Peyer's patch (tissue), 4 donors: ENCODE measurements at regions not wholly inside any gene's neighbourhood (a gene's known extent, or its start where the extent isn't known, plus 50 kb on each side); places are given as distances from the start of the nearest gene placed in this dataset.
"Not testable (repeated sequence)": the region's sequence is repeated elsewhere in the genome, so short reads cannot be mapped to it uniquely, and the experiment has no call there.

Experiments
- DNase-seq, 3 donors: peaks; one replicate each; pipeline ENCODE4 v3.0.0-alpha.2; 2017 to 2019
- H3K27ac ChIP-seq, 4 donors: fragments of 200-600 bp; sonication (generic); one replicate each; pipeline ENCODE4 v1.5.1; 2016 to 2019
- H3K27me3 ChIP-seq, 2 donors: fragments of 200-600 bp; sonication (generic); one replicate each; pipeline ENCODE4 v1.5.1; 2019
- H3K36me3 ChIP-seq, 3 donors: fragments of 200-600 bp; sonication (generic); one replicate each; pipeline ENCODE4 v1.5.1; 2016 to 2019
- H3K4me1 ChIP-seq, 4 donors: fragments of 200-600 bp; sonication (generic); one replicate each; pipeline ENCODE4 v1.5.1; 2016 to 2019
- H3K4me3 ChIP-seq, 4 donors: fragments of 200-600 bp; sonication (generic); 1 replicate in 3 of 4; 2 replicates in 1 of 4; pipeline ENCODE4 v1.5.1; 2016 to 2019; ENCODE audit warnings: mild to moderate bottlenecking in 1 of 4
- H3K9me3 ChIP-seq, 4 donors: fragments of 200-600 bp; sonication (generic); one replicate each; pipeline ENCODE4 v1.5.1; 2016 to 2019; ENCODE audit warnings: mild to moderate bottlenecking in 1 of 4
- POLR2A ChIP-seq, 2 donors: fragments of 450-650 bp; IDR thresholded peaks; one replicate each; pipeline ENCODE4 v1.5.1; 2017; ENCODE audit warnings: antibody characterized with exemption in 2 of 2, mild to moderate bottlenecking in 2 of 2, moderate library complexity in 2 of 2
- TF ChIP-seq, protein P1 (sequence below), 6 experiments: fragments of 450-650 bp in 4 of 6; fragments of 200-600 bp in 2 of 6; sonication (generic) in 1 of 6; IDR thresholded peaks; one replicate each; pipeline ENCODE4 v1.5.1; 2017 to 2019; ENCODE audit warnings: antibody characterized with exemption in 6 of 6, mild to moderate bottlenecking in 3 of 6, moderate library complexity in 1 of 6

DNA sequence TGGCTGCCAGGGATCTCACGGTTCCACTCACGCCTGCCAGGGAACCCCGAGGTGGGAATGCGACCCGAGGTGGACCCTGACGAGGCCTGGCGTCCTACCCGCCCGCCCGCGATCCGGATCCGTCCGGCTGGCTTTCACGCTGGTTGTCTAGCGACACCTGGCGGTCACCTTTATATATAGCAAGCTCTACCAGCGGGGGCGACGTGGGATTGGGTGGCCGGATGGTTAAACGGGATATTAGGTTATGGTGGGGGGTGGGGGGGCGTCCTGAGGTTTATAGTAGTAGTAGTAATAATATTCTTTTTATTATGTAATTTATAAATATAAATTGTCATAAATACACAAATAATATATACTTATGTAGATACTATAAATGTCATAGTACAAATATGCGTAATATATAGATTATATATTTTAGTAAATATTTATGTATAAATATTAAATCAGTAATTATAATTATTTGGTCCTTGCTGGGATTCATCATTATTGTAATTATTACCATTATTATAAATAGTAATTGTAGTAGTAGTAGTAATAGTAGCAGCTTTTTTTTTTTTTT is 136.9 kb downstream of the KCNJ12 start:
- TF ChIP-seq, protein P1, sequence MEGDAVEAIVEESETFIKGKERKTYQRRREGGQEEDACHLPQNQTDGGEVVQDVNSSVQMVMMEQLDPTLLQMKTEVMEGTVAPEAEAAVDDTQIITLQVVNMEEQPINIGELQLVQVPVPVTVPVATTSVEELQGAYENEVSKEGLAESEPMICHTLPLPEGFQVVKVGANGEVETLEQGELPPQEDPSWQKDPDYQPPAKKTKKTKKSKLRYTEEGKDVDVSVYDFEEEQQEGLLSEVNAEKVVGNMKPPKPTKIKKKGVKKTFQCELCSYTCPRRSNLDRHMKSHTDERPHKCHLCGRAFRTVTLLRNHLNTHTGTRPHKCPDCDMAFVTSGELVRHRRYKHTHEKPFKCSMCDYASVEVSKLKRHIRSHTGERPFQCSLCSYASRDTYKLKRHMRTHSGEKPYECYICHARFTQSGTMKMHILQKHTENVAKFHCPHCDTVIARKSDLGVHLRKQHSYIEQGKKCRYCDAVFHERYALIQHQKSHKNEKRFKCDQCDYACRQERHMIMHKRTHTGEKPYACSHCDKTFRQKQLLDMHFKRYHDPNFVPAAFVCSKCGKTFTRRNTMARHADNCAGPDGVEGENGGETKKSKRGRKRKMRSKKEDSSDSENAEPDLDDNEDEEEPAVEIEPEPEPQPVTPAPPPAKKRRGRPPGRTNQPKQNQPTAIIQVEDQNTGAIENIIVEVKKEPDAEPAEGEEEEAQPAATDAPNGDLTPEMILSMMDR (IDR thresholded peaks at IDR 0.05) = peak; percentile 51 to 93 (median 70)
- TF ChIP-seq POLR2A (IDR thresholded peaks at IDR 0.05) = no peak
- peak; percentile 72 to 85 (median 78) for DNase-seq
- peaks cover 0 to 6% (median 4%) of the 10 kb centered on the region in 4 donors for H3K4me1 ChIP-seq
- no peaks in the 10 kb centered on the region for H3K27me3 ChIP-seq
- H3K4me3 ChIP-seq = peak overlapping the region in 1 of 4 donors; percentile 34
- no peaks in the 10 kb centered on the region for H3K36me3 ChIP-seq
- H3K27ac ChIP-seq = no peak overlapping the region
- no peaks in the 10 kb centered on the region for H3K9me3 ChIP-seq

DNA sequence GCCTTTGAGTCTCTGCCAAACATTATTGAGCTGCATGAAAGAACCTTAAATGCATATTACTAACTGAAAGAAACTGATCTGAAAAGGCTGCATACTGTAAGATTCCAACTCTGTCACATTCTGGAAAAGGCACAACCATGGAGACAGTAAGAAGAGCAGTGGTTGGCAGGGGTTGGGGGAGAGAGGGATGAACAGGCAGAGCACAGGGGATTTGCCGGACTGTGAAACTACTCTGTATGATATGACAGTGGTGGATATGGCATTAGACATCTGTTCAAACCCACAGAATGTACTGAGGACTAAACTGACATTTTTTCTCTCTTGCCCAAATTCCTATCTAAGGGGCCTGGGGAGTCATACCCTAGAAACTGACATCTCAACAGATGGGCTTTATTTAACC is 138.4 kb downstream of the KCNJ12 start:
- not testable (repeated sequence) for DNase-seq, H3K27ac ChIP-seq, H3K4me3 ChIP-seq, H3K36me3 ChIP-seq, H3K27me3 ChIP-seq, H3K4me1 ChIP-seq, H3K9me3 ChIP-seq

DNA sequence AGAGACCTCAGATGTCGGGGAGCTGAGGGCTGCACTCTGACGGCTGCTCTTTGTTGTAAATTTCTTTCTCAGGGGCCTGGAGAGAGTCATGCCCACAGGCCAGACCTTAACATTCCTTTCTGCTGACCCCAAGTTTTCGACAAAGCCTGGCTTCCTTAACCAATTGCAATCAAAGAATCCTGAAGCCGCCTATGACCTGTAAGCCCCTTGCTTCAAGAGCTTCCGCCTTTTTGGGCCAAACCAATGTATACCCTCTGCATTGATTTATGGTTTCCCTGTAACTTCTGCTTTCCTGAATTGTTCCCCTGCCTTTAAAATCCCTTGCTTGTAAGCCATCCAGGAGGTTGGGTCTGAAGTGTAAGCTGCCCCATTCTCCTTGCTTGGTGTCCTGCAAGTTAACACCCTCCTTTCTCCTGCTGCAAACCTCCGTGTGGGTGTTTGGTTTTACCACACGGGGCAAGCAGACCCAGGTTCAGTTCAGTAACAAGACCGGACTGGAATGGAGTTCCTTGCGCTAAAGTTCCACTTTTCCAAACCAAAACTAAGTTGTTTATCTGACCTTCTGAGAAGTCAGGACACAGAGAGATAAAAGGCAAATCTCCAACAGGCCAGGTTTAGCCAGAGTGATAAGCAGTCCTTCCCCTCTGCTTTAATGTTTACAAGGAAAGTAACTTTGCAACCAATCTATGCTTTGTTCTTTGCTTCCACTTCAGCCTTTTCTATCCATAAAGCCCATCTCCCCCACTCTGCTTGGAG is 141.6 kb downstream of the KCNJ12 start:
- Histone ChIP-seq H3K4me1 (no peaks in the 10 kb centered on the region), H3K4me3 (no peak overlapping the region), H3K9me3 (no peaks in the 10 kb centered on the region), H3K27ac (no peak overlapping the region), H3K36me3 (no peaks in the 10 kb centered on the region), H3K27me3 (no peaks in the 10 kb centered on the region)
- no peak for TF ChIP-seq POLR2A (IDR thresholded peaks at IDR 0.05)
- TF ChIP-seq, protein P1 (IDR thresholded peaks at IDR 0.05) = no peak
- DNase-seq = no peak

DNA sequence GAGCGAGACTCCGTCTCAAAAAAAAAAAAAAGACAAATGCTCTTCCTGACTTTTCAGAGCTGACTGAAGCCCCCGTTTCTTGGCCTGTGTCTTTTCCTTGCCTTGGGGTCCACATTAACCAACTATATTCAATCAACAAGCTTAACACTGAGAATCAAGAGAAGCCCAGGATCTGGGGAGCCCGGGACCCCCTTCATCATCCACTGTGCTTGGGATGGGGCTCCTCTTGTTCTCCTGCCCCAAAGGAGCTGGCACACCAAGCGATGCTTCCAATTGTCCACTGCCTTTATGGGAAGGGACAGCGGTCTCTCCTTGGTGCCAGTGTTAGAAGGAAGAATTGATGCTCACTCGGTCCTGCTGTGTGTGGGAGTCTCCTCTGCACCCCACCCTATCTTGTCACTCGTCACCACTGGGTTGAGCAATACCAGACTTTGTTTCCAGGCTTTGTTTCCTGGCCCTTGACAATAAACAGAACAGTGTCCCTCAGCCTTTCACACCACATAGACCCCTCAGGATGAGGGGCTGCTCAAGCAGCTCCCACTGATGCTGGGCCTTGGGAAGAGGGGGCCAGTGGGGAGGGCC is 146.7 kb downstream of the KCNJ12 start:
- no peaks in the 10 kb centered on the region for H3K27me3 ChIP-seq

DNA sequence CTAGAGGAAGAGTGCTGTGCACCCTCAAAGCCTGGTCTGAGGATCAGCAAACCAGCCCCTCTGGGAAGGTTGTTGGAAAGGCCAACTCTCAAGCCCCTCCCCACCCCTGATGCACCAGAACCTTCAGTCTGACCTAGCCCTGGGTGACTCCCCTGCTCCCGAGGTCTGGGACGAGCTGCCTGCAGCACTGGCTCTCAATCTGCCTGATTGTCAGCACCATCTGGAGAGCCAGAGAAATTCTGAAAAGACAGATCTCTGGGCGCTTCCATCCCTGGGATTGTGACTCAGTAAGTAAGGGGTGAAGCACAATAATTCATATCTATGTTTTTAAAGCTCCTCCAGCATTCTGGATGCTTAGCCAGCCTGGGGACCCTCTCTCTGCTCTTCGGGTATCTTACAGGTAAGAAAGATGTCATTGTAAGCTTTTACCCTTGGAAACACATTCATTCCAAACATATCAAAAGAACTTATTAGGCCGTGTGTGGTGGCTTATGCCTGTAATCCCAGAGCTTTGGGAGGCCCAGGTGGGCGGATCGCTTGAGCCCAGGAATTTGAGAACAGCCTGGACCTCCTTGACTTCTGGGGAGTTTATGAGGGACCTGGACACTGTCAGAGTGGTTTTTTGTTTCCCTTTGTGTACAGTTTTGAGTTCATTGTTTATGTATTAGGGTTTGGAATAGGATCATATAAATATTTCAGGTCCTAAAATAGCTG is 147.5 kb downstream of the KCNJ12 start:
- no peaks in the 10 kb centered on the region for H3K4me1 ChIP-seq
- H3K27ac ChIP-seq = no peak overlapping the region
- H3K27me3 ChIP-seq = no peaks in the 10 kb centered on the region
- H3K36me3 ChIP-seq = no peaks in the 10 kb centered on the region
- DNase-seq = no peak
- H3K9me3 ChIP-seq = no peaks in the 10 kb centered on the region
- H3K4me3 ChIP-seq = no peak overlapping the region
- no peak for TF ChIP-seq POLR2A (IDR thresholded peaks at IDR 0.05)
- TF ChIP-seq, protein P1 (IDR thresholded peaks at IDR 0.05) = no peak

More for the DNA sequence above, 146.7 kb downstream of the KCNJ12 start:
- Histone ChIP-seq H3K27ac (no peak overlapping the region), H3K9me3 (no peaks in the 10 kb centered on the region), H3K36me3 (no peaks in the 10 kb centered on the region), H3K4me1 (no peaks in the 10 kb centered on the region), H3K4me3 (no peak overlapping the region)
- no peak for DNase-seq
- TF ChIP-seq, protein P1 (IDR thresholded peaks at IDR 0.05) = no peak
- no peak for TF ChIP-seq POLR2A (IDR thresholded peaks at IDR 0.05)

DNA sequence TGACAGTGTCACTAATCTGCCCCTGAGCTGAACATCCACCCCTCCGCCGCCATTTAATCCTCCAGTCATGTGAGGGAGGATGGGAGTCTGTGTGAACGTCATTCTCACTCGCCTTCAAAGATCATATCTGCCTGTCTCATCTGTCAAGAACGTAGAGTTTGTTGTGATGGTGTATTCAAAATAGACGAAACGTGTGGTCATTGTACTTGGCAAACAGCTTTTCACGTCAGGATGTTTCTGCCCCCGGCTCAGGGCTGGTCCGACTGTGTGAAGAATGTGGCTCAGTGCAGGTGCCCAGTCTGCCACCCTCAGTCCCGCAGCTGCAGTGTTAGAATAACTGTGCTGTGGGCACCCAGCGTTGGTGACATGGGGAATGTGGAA is 148.0 kb downstream of the KCNJ12 start:
- no peak for TF ChIP-seq POLR2A (IDR thresholded peaks at IDR 0.05)
- TF ChIP-seq, protein P1 (IDR thresholded peaks at IDR 0.05) = no peak
- no peak overlapping the region for H3K27ac ChIP-seq
- no peaks in the 10 kb centered on the region for H3K9me3 ChIP-seq
- DNase-seq = no peak
- H3K4me1 ChIP-seq = no peaks in the 10 kb centered on the region
- no peaks in the 10 kb centered on the region for H3K27me3 ChIP-seq
- no peak overlapping the region for H3K4me3 ChIP-seq
- no peaks in the 10 kb centered on the region for H3K36me3 ChIP-seq
